ENCODE measurements at regions not wholly inside any gene's neighbourhood (a gene's known extent, or its start where the extent isn't known, plus 50 kb on each side); places are given as distances from the start of the nearest gene placed in this dataset.

DNA sequence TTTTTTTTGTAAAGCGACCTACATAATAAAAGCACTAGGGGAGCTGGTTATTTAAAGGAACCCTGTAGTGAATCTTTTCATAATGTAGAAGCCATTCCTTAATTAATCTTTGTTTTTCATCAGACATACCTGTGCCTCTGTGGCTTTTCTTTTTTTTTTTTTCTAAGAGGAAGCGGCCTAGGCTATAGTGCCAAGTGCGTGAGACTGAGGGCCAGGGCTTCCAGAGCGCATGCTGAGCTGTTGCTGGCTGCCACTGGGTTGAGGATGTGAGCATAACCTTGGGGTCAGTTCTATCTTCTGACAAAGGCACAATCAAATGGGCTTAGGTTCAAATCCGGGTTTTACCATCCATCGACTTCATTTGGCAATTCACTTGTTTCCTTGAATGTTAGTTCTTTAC, 103.7 kb downstream of the NEUROD6 start:
- CTCF ChIA-PET, result no interaction called here
- ATAC-seq (ENCODE audit: poor library complexity) (no peak), DNase-seq (no peak)
- Mint-ChIP-seq H3K36me3 (ENCODE audit: low read depth) (no peaks in the 10 kb centered on the region), H3K4me3 (no peak overlapping the region), H3K27ac (no peak overlapping the region), H3K4me1 (ENCODE audit: low read depth) (no peaks in the 10 kb centered on the region), H3K27me3 (no peaks in the 10 kb centered on the region), H3K9me3 (no peaks in the 10 kb centered on the region)
- Histone ChIP-seq H3K27me3 (ENCODE audit: control insufficient read depth in 1 of 2, insufficient read depth in 2 of 2, low read length in 2 of 2) (no peaks in the 10 kb centered on the region), H3K4me1 (ENCODE audit: insufficient read depth, low read length) (no peaks in the 10 kb centered on the region), H3K9me3 (ENCODE audit: control insufficient read depth in 1 of 2, insufficient read depth in 1 of 2, low read length in 2 of 2) (peaks cover 0 to 6% of the 10 kb centered on the region in 2 experiments), H3K27ac (ENCODE audit: low read depth in 1 of 2, low read length in 2 of 2) (no peak overlapping the region), H3K4me3 (ENCODE audit: low read length) (no peak overlapping the region), H3K36me3 (ENCODE audit: insufficient read depth, low read length) (no peaks in the 10 kb centered on the region)
- POLR2A ChIA-PET, result no interaction called here
- TF ChIP-seq, protein P1, sequence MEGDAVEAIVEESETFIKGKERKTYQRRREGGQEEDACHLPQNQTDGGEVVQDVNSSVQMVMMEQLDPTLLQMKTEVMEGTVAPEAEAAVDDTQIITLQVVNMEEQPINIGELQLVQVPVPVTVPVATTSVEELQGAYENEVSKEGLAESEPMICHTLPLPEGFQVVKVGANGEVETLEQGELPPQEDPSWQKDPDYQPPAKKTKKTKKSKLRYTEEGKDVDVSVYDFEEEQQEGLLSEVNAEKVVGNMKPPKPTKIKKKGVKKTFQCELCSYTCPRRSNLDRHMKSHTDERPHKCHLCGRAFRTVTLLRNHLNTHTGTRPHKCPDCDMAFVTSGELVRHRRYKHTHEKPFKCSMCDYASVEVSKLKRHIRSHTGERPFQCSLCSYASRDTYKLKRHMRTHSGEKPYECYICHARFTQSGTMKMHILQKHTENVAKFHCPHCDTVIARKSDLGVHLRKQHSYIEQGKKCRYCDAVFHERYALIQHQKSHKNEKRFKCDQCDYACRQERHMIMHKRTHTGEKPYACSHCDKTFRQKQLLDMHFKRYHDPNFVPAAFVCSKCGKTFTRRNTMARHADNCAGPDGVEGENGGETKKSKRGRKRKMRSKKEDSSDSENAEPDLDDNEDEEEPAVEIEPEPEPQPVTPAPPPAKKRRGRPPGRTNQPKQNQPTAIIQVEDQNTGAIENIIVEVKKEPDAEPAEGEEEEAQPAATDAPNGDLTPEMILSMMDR (IDR thresholded peaks at IDR 0.05), result no peak
- intact Hi-C loops (cut with DNase I, micrococcal nuclease), result no loop called here

DNA sequence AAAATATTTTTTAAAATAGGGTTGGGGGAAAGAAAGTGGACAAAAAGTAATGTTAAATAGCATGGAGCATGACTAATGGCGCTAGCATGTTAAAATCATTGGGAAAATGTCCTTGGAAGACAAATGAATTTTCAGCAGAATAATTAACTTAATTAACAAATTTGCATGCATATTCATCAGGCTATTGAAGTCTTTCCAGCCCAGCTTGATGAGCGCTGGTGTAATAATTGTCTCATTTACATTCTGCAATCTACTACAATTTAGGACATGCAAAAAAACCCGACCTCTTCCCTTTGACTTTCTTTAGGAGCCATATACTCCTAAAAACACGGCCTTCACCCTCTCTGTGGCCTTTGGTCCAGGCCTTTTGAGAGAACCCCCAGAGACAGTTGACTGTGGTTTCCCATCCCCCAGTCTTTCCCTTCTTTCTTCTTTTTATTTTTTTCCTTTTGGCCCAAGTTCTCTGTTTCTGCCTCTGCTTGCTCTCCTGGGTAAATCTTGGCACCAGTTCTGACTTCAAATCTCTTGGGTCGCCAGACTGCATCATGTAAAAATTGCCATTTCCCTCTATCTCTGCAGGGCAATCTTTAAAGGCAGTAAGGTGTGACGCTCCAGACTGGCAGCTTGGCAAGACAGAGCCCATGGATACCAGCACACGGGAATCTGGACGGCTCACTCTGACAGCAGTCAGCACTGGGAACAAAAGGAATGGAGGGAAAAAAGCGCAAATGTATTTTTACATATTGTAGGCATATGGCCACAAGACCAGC, 105.5 kb downstream of the NEUROD6 start:
- no peaks in the 10 kb centered on the region for H3K4me1 Mint-ChIP-seq (ENCODE audit: low read depth)

DNA sequence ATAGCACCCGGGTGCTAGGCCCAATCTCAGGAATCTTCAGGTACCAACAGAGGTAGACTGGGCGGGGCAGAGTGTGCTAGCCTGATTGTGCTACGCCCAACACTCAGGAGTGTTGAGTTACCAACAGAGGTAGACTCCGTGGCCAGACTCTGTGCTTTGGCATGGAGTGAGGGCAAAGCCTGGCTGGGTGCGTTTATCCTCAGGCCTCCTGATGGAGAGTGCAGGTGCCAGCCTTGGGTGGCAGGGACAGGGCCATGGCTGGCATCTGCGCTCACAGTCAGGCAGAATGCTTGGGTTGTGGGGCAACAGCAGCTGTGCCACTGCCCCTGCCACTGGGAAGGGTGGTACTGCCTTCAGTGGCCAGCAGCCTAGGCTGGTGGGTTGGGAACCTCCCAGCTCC, 111.6 kb downstream of the NEUROD6 start:
- Histone ChIP-seq H3K4me3 (ENCODE audit: low read length) (no peak overlapping the region), H3K27me3 (ENCODE audit: control insufficient read depth in 1 of 2, insufficient read depth in 2 of 2, low read length in 2 of 2) (no peaks in the 10 kb centered on the region), H3K36me3 (ENCODE audit: insufficient read depth, low read length) (no peaks in the 10 kb centered on the region), H3K4me1 (ENCODE audit: insufficient read depth, low read length) (no peaks in the 10 kb centered on the region), H3K9me3 (ENCODE audit: control insufficient read depth in 1 of 2, insufficient read depth in 1 of 2, low read length in 2 of 2) (peaks cover 8 to 16% of the 10 kb centered on the region in 2 experiments), H3K27ac (ENCODE audit: low read depth in 1 of 2, low read length in 2 of 2) (no peak overlapping the region)
- TF ChIP-seq, protein P1 (IDR thresholded peaks at IDR 0.05), result no peak
- ChIA-PET CTCF (no interaction called here), POLR2A (no interaction called here)
- Mint-ChIP-seq H3K9me3 (peaks cover 20% of the 10 kb centered on the region), H3K27me3 (peaks cover 11% of the 10 kb centered on the region), H3K4me3 (no peak overlapping the region), H3K4me1 (ENCODE audit: low read depth) (no peaks in the 10 kb centered on the region), H3K36me3 (ENCODE audit: low read depth) (no peaks in the 10 kb centered on the region), H3K27ac (no peak overlapping the region)
- DNase-seq, result no peak
- intact Hi-C loops (cut with DNase I, micrococcal nuclease), result loop anchor here in 1 of 2 experiments (10.0 kb wide), 1 partner anchor 56 kb away; no protein-coding TSS in a partner anchor
- no peak for ATAC-seq (ENCODE audit: poor library complexity)

More for the DNA sequence above, 105.5 kb downstream of the NEUROD6 start:
- Mint-ChIP-seq H3K9me3 (no peaks in the 10 kb centered on the region), H3K27me3 (peaks cover 4% of the 10 kb centered on the region), H3K36me3 (ENCODE audit: low read depth) (no peaks in the 10 kb centered on the region), H3K27ac (no peak overlapping the region), H3K4me3 (no peak overlapping the region)
- Histone ChIP-seq H3K4me1 (ENCODE audit: insufficient read depth, low read length) (no peaks in the 10 kb centered on the region), H3K27ac (ENCODE audit: low read depth in 1 of 2, low read length in 2 of 2) (no peak overlapping the region), H3K36me3 (ENCODE audit: insufficient read depth, low read length) (no peaks in the 10 kb centered on the region), H3K27me3 (ENCODE audit: control insufficient read depth in 1 of 2, insufficient read depth in 2 of 2, low read length in 2 of 2) (no peaks in the 10 kb centered on the region), H3K4me3 (ENCODE audit: low read length) (no peak overlapping the region), H3K9me3 (ENCODE audit: control insufficient read depth in 1 of 2, insufficient read depth in 1 of 2, low read length in 2 of 2) (peaks cover 0 to 6% of the 10 kb centered on the region in 2 experiments)
- DNase-seq (no peak), ATAC-seq (ENCODE audit: poor library complexity) (no peak)
- POLR2A ChIA-PET, result no interaction called here
- CTCF ChIA-PET, result no interaction called here
- intact Hi-C loops (cut with DNase I, micrococcal nuclease), result no loop called here
- TF ChIP-seq, protein P1 (IDR thresholded peaks at IDR 0.05), result no peak

All from CD4-positive, alpha-beta T cell (primary cell).